SW480 (cell line): ENCODE measurements at regions not wholly inside any gene's neighbourhood (a gene's known extent, or its start where the extent isn't known, plus 50 kb on each side); places are given as distances from the start of the nearest gene placed in this dataset.

Experiments
- DNase-seq: peaks from one replicate; pipeline ENCODE4 v3.0.0-alpha.2; 2016; ENCODE audit warnings: low spot score

GRCh38 chr9:134247918-134248631 lies 78.2 kb upstream of the RXRA start:
- no peak for DNase-seq

DNA sequence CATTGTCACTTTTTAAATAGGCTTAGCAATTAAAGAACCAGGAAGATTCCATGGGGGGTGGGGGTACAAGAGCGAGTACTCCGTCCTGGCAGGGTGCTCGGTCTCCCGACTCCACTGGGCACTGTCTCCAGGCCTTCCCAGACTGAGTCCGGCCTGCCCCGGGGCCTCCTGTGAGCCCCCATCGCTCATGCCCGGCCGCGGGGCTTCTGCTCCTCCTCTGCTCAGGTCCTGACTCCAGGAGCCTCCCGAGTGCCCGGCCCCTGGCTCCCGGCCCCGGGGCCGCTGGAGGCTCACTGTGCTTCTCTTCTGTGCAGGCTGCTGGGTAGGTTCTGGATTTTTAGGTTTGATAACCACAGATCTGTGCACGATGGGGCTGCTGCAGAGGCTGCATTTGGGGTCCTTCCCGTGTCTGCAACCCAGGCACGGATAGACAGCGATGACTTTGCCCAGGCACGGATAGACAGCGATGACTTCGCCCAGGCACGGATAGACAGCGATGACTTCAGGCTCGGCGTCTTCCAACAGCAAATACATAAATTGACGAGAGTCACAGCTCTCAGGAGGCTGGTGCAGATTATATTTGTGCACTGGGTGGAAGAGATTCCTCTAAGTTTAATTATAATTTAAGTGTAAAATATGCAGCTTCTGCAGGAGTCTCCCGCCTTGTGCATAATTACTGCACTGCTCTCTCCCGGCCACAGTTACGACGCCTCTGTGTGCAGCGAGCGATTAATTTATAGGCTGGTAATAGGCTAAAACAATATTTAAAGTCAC lies 74.8 kb upstream of the RXRA start:
- no peak for DNase-seq

DNA sequence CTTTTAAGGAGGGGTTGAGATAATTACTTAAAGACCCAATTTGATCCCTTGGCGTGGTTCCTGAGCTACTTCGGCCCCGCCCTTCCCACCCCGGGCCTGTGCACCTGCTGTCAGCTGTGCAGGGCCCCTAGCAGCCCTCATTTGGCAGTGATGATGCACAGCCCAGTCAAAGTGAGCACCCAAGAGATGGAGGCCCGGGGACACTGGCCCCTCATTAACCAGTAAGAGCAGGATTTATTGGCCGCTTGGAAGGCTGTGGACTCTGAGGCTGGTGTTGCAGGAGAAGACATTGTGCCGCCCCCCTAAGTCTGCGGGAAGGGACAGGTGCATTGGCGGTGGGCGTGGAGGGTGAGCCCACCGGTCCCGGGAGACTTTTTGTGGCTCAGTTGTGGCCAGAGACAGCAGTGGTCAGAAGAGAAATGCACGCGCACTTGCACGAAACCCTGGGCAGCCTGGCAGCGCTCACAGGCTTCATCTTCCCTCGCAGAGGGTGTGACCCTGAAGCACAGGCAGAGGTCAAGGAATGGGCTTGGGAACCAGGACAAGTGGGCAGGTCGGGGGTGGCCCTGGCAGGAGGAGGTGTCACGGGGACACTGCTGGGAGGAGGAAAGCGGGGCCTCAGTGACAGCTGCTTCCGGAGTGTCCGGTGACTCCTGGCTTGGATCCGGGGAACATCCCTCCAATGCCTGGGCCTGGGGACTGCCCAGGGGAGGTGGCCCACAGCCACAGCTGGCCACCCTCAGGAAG lies 74.0 kb upstream of the RXRA start:
- DNase-seq: no peak

- DNase-seq: no peak
Measured at GRCh38 chr9:134253606-134254205, 72.5 kb upstream of the RXRA start.

- no peak for DNase-seq
Measured at GRCh38 chr9:134258332-134258731, 67.9 kb upstream of the RXRA start.

DNA sequence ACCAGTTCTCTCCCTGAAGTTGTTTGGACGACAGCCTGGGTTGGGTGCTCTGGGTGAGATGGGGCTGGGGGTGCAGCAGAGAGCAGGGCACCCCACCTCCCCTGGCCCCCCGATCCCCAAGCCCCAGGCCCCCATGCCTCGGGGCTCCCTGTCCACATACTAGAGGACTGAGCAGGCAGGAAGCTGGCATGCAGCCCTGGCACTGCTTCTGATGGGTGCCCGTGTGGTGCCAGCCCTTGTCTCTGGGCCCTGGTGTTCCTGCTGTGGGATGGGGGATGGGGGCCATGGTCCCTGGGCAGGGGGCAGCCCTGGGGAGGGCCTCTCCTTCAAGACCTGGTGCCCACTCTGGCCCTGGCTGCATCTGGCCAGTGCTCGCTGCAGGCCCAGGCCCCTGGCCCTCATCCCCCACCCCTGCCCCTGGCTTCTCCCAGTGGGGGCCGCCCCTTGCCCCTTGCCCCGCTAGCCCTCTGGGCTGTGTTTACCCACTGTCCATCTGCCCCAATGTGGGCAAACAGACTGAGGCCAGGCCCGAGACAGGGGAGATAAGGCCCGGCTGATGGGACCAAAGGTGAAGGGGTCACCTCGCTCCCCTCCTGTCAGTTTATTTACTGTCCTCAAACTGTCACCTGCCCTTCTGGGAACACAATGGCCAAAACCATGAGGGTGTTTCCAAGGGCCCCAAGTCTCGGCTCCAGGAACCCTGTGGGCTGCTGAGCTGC lies 67.3 kb upstream of the RXRA start:
- DNase-seq: no peak

DNA sequence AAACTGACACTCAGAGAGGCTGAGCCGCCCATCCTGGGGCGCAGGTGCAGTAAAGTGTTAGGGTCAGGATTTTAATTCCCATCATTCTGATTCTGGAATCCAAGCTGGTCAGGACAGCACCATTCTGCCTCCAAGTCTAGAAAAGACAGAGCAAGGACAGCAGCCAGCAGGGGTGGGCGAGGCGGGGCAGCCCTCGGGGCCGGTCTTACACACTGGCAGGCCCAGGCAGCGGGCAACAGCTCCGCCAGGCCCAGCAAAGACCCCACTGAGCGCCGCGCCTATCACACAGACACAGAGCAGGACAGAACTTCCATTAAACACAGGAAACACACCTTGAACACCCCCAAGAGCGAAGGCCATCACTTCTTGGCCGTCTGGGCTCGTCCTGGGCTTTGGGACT lies 66.5 kb upstream of the RXRA start:
- no peak for DNase-seq

DNA sequence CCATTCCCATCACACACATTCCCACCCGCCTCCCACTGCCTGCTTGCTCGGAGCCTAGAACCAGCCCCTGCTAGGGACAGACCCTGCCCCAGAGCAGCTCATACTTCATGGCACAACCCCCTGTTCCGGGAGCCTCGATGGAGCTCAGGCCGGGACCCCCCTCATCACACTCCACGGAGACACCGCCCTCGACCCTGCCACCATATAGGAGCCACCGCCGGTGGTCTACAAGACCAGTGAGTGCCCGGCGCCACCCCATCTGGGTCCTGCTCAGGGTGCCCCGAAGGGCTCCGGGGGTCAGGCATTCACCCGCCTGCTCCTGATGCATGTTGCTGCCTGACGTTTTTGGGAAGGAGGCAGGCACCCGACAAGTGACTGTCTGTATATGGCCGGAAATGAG lies 65.5 kb upstream of the RXRA start:
- no peak for DNase-seq

GRCh38 chr9:134262035-134262434 lies 64.2 kb upstream of the RXRA start:
- no peak for DNase-seq

DNA sequence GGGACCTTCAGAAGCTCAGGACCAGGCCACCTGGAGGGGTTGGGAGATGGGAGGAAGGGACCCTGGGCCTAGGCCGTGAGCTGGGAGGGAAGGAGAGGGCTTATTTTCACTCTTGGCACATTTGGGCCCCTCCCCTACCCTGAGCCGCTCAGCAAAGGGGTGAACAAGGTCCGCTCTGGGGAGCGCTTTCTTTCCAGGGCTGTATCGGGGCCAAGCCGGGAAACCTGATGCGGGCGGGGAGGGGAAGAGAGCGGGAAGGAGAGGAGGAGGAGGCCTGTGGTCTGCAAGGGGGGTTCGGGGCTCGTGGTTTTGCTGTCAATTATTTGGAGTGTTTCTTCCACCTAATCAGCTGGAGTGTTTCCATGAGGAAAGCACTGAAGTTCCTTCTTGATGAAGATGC lies 62.7 kb upstream of the RXRA start:
- no peak for DNase-seq

GRCh38 chr9:134264169-134264568 lies 62.1 kb upstream of the RXRA start:
- DNase-seq: no peak

- DNase-seq: no peak
Measured at GRCh38 chr9:134265078-134265477, 61.2 kb upstream of the RXRA start.

DNA sequence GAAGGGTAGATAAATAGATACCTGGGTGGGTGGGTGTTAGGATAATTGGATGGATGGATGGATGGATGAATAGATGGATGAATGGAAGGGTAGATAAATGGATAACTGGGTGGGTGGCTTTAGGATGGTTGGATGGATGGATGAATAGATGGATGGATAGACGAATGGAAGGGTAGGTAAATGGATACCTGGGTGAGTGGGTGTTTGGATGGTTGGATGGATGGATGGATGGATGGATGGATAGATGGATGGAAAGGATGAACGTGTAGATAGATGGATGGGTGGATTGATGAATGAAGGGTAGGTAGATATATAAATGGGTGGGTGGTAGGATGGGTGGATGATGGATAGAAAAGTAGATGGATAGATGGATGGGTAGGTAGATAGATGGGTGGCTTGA lies 59.8 kb upstream of the RXRA start:
- DNase-seq: no peak

GRCh38 chr9:134267305-134267880 lies 58.9 kb upstream of the RXRA start:
- no peak for DNase-seq

- DNase-seq: no peak
Measured at GRCh38 chr9:134267881-134268724, 58.2 kb upstream of the RXRA start.

- no peak for DNase-seq
Measured at GRCh38 chr9:134268747-134269146, 57.5 kb upstream of the RXRA start.

- DNase-seq: no peak
Measured at GRCh38 chr9:134271338-134272301, 54.6 kb upstream of the RXRA start.

GRCh38 chr9:134272302-134273023 lies 53.8 kb upstream of the RXRA start:
- no peak for DNase-seq

- no peak for DNase-seq
Measured at GRCh38 chr9:134273647-134274046, 52.6 kb upstream of the RXRA start.
